ENCODE measurements at regions not wholly inside any gene's neighbourhood (a gene's known extent, or its start where the extent isn't known, plus 50 kb on each side); places are given as distances from the start of the nearest gene placed in this dataset.

DNA sequence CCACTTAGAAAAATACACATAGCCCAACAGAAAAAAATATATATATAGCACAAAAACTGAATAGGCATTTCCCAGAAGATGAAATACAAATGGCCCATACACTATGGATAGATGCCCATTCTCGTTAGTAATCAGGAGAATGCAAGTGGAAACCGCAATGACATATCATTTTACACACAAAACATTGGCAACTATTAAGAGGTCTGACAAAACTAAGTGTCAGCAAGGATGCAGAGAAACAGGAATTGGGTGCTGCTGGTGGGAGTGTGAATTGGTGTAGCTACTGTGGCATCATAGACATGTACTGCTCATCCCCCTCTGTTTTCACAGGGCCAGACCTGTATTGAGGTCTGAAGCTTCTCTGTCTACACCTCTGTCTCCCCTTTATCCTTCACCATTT, 320.0 kb downstream of the IDS start:
- TF ChIP-seq CTCF (IDR thresholded peaks at IDR 0.05) (no peak), POLR2A (IDR thresholded peaks at IDR 0.05) (no peak)
